Smooth muscle cell (in vitro differentiated cells): ENCODE measurements at regions not wholly inside any gene's neighbourhood (a gene's known extent, or its start where the extent isn't known, plus 50 kb on each side); places are given as distances from the start of the nearest gene placed in this dataset.

Experiments
- DNase-seq: peaks from one replicate; lab custom pipeline; 2025; ENCODE audit not compliant: unreplicated experiment; lab: John Stamatoyannopoulos, UW
- H2AFZ ChIP-seq: fragments of 200-600 bp; sonication (generic); 2 replicates; pipeline ENCODE4 v1.6.0; 2016; ENCODE audit warnings: antibody characterized with exemption, low read depth, mild to moderate bottlenecking
- H3F3A ChIP-seq: fragments of 200-600 bp; sonication (generic); 2 replicates; pipeline ENCODE4 v1.6.0; 2017; ENCODE audit warnings: antibody characterized with exemption, low read depth
- H3K27ac ChIP-seq: fragments of 200-600 bp; sonication (generic); 2 replicates; pipeline ENCODE4 v1.5.1; 2016; ENCODE audit warnings: low read depth, mild to moderate bottlenecking
- H3K27me3 ChIP-seq: fragments of 200-600 bp; sonication (generic); 2 replicates; pipeline ENCODE4 v1.6.1; 2016; ENCODE audit warnings: low read depth, mild to moderate bottlenecking
- H3K36me3 ChIP-seq: fragments of 200-600 bp; sonication (generic); 2 replicates; pipeline ENCODE4 v1.5.1; 2016; ENCODE audit warnings: low read depth
- H3K4me1 ChIP-seq: fragments of 200-600 bp; sonication (generic); 2 replicates; pipeline ENCODE4 v1.5.1; 2016; ENCODE audit warnings: low read depth
- H3K4me2 ChIP-seq: fragments of 200-600 bp; sonication (generic); 2 replicates; pipeline ENCODE4 v1.6.0; 2016; ENCODE audit warnings: mild to moderate bottlenecking
- H3K4me3 ChIP-seq: fragments of 200-600 bp; sonication (generic); 2 replicates; pipeline ENCODE4 v1.5.1; 2016; ENCODE audit warnings: mild to moderate bottlenecking
- H3K79me2 ChIP-seq: fragments of 200-600 bp; sonication (generic); 2 replicates; pipeline ENCODE4 v1.6.0; 2016; ENCODE audit warnings: low read depth, mild to moderate bottlenecking
- H3K9ac ChIP-seq: fragments of 200-600 bp; sonication (generic); 2 replicates; pipeline ENCODE4 v1.6.0; 2016; ENCODE audit warnings: low read depth
- H3K9me3 ChIP-seq: fragments of 200-600 bp; sonication (generic); replicated peaks from 2 replicates; pipeline ENCODE4 v1.5.1; 2016; ENCODE audit warnings: low read depth
- H4K20me1 ChIP-seq: fragments of 200-600 bp; sonication (generic); 2 replicates; pipeline ENCODE4 v1.6.0; 2016; ENCODE audit warnings: low read depth
- CTCF ChIP-seq: fragments of 200-600 bp; sonication (generic); IDR thresholded peaks from 2 replicates; pipeline ENCODE4 v1.5.1; 2017; ENCODE audit warnings: borderline replicate concordance, mild to moderate bottlenecking, antibody characterized with exemption; ENCODE audit not compliant: insufficient read depth, poor library complexity, severe bottlenecking
- WGBS: methylation state at CpG from one replicate; pipeline ENCODE4 v1.1.7; 2016; ENCODE audit warnings: low lambda C conversion rate; 5-methylcytosine and 5-hydroxymethylcytosine counted together

- TF ChIP-seq CTCF = no peak
- DNase-seq = no peak
- H4K20me1 ChIP-seq = no peaks in the 10 kb centered on the region
- no peaks in the 10 kb centered on the region for H3K9me3 ChIP-seq
- no peak overlapping the region for H2AFZ ChIP-seq
- no peaks in the 10 kb centered on the region for H3K27me3 ChIP-seq
- no peak overlapping the region for H3K9ac ChIP-seq
- H3K79me2 ChIP-seq = no peaks in the 10 kb centered on the region
- no peaks in the 10 kb centered on the region for H3F3A ChIP-seq
- H3K4me2 ChIP-seq = no peak overlapping the region
- no peaks in the 10 kb centered on the region for H3K4me1 ChIP-seq
- H3K4me3 ChIP-seq = no peak overlapping the region
- H3K36me3 ChIP-seq = no peaks in the 10 kb centered on the region
- no peak overlapping the region for H3K27ac ChIP-seq
Measured at GRCh38 chr14:52202151-52202550, 65.3 kb upstream of the PTGDR start.

- no peaks in the 10 kb centered on the region for H3K27me3 ChIP-seq
- WGBS = 94% methylated on average over 4 of the region's 4 CpGs
- no peaks in the 10 kb centered on the region for H3K4me1 ChIP-seq
- no peaks in the 10 kb centered on the region for H3F3A ChIP-seq
- H3K9me3 ChIP-seq = no peaks in the 10 kb centered on the region
- H4K20me1 ChIP-seq = no peaks in the 10 kb centered on the region
- DNase-seq = no peak
- no peak overlapping the region for H3K27ac ChIP-seq
- no peak overlapping the region for H3K4me3 ChIP-seq
- TF ChIP-seq CTCF = no peak
- no peak overlapping the region for H3K9ac ChIP-seq
- no peak overlapping the region for H2AFZ ChIP-seq
- H3K4me2 ChIP-seq = no peak overlapping the region
- H3K79me2 ChIP-seq = no peaks in the 10 kb centered on the region
- no peaks in the 10 kb centered on the region for H3K36me3 ChIP-seq
Measured at GRCh38 chr14:52190337-52190931, 77.1 kb upstream of the PTGDR start.

- Histone ChIP-seq H3K9ac (no peak overlapping the region), H2AFZ (no peak overlapping the region), H3K36me3 (no peaks in the 10 kb centered on the region), H4K20me1 (no peaks in the 10 kb centered on the region), H3K27ac (no peak overlapping the region), H3K9me3 (no peaks in the 10 kb centered on the region), H3K79me2 (no peaks in the 10 kb centered on the region), H3K4me1 (no peaks in the 10 kb centered on the region), H3K27me3 (no peaks in the 10 kb centered on the region), H3F3A (no peaks in the 10 kb centered on the region), H3K4me3 (no peak overlapping the region), H3K4me2 (no peak overlapping the region)
- 83% methylated on average over 4 of the region's 4 CpGs for WGBS
- no peak for DNase-seq
- TF ChIP-seq CTCF = no peak
Measured at GRCh38 chr14:52189325-52189724, 78.2 kb upstream of the PTGDR start.

GRCh38 chr14:52188381-52188780 is 79.1 kb upstream of the PTGDR start:
- Histone ChIP-seq H3K9ac (no peak overlapping the region), H3K36me3 (no peaks in the 10 kb centered on the region), H3F3A (no peaks in the 10 kb centered on the region), H3K4me2 (no peak overlapping the region), H3K4me3 (no peak overlapping the region), H3K4me1 (no peaks in the 10 kb centered on the region), H4K20me1 (no peaks in the 10 kb centered on the region), H3K27ac (no peak overlapping the region), H3K9me3 (no peaks in the 10 kb centered on the region), H3K79me2 (no peaks in the 10 kb centered on the region), H3K27me3 (no peaks in the 10 kb centered on the region), H2AFZ (no peak overlapping the region)
- TF ChIP-seq CTCF = no peak
- DNase-seq = no peak
